Peyer's patch (tissue), 4 donors: ENCODE measurements at regions not wholly inside any gene's neighbourhood (a gene's known extent, or its start where the extent isn't known, plus 50 kb on each side); places are given as distances from the start of the nearest gene placed in this dataset.
"Not testable (repeated sequence)": the region's sequence is repeated elsewhere in the genome, so short reads cannot be mapped to it uniquely, and the experiment has no call there.

Source experiments
- DNase-seq, 3 donors: peaks; one replicate each; pipeline ENCODE4 v3.0.0-alpha.2; 2017 to 2019
- H3K27ac ChIP-seq, 4 donors: fragments of 200-600 bp; sonication (generic); one replicate each; pipeline ENCODE4 v1.5.1; 2016 to 2019
- H3K27me3 ChIP-seq, 2 donors: fragments of 200-600 bp; sonication (generic); one replicate each; pipeline ENCODE4 v1.5.1; 2019
- H3K36me3 ChIP-seq, 3 donors: fragments of 200-600 bp; sonication (generic); one replicate each; pipeline ENCODE4 v1.5.1; 2016 to 2019
- H3K4me1 ChIP-seq, 4 donors: fragments of 200-600 bp; sonication (generic); one replicate each; pipeline ENCODE4 v1.5.1; 2016 to 2019
- H3K4me3 ChIP-seq, 4 donors: fragments of 200-600 bp; sonication (generic); 1 replicate in 3 of 4; 2 replicates in 1 of 4; pipeline ENCODE4 v1.5.1; 2016 to 2019; ENCODE audit warnings: mild to moderate bottlenecking in 1 of 4
- H3K9me3 ChIP-seq, 4 donors: fragments of 200-600 bp; sonication (generic); one replicate each; pipeline ENCODE4 v1.5.1; 2016 to 2019; ENCODE audit warnings: mild to moderate bottlenecking in 1 of 4
- POLR2A ChIP-seq, 2 donors: fragments of 450-650 bp; IDR thresholded peaks; one replicate each; pipeline ENCODE4 v1.5.1; 2017; ENCODE audit warnings: antibody characterized with exemption in 2 of 2, mild to moderate bottlenecking in 2 of 2, moderate library complexity in 2 of 2
- TF ChIP-seq, protein P1 (sequence below), 6 experiments: fragments of 450-650 bp in 4 of 6; fragments of 200-600 bp in 2 of 6; sonication (generic) in 1 of 6; IDR thresholded peaks; one replicate each; pipeline ENCODE4 v1.5.1; 2017 to 2019; ENCODE audit warnings: antibody characterized with exemption in 6 of 6, mild to moderate bottlenecking in 3 of 6, moderate library complexity in 1 of 6

DNA sequence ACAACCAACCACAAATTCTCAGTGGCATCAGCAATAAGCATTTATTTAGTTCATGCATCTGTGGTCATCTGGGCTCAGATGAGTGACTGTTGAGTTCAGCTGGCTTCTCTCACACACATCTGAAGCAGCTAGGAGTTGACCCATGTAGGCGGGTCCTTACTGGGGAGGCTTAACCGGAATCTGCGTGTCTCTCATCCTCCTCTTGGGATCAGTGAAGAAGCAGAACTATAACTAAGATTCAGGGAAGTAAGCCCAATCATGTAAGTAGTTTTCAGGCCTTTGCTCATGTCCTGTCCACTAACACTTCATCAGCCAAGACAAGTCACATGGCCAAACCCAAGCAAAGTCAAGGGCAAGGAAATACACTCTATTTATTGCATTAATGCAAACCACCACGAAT is 236.2 kb downstream of the C11orf87 start:
- no peak for DNase-seq
- Histone ChIP-seq H3K4me1 (no peaks in the 10 kb centered on the region), H3K4me3 (no peak overlapping the region), H3K9me3 (no peaks in the 10 kb centered on the region), H3K27ac (no peak overlapping the region), H3K27me3 (no peaks in the 10 kb centered on the region), H3K36me3 (no peaks in the 10 kb centered on the region)
- TF ChIP-seq POLR2A (IDR thresholded peaks at IDR 0.05): no peak
- TF ChIP-seq, protein P1, sequence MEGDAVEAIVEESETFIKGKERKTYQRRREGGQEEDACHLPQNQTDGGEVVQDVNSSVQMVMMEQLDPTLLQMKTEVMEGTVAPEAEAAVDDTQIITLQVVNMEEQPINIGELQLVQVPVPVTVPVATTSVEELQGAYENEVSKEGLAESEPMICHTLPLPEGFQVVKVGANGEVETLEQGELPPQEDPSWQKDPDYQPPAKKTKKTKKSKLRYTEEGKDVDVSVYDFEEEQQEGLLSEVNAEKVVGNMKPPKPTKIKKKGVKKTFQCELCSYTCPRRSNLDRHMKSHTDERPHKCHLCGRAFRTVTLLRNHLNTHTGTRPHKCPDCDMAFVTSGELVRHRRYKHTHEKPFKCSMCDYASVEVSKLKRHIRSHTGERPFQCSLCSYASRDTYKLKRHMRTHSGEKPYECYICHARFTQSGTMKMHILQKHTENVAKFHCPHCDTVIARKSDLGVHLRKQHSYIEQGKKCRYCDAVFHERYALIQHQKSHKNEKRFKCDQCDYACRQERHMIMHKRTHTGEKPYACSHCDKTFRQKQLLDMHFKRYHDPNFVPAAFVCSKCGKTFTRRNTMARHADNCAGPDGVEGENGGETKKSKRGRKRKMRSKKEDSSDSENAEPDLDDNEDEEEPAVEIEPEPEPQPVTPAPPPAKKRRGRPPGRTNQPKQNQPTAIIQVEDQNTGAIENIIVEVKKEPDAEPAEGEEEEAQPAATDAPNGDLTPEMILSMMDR (IDR thresholded peaks at IDR 0.05): no peak

DNA sequence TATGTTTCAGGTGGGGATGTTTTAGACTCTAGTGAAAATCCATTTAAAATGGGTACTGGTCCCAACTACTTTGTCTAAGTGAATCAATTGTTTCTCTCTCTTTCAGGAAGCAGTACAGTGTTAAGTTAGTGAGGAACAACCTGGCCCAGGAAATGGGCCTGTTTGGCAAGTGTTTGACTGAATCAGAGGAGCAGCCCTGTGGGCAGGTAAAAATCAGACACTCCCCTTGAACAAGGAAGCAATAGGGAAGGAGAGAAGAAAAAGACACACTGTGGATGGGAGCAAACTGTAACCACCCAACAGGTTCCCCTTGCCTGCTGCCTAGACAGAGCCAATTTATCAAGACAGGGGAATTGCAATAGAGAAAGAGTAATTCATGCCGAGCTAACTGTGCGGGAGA is 245.7 kb downstream of the C11orf87 start:
- TF ChIP-seq, protein P1 (IDR thresholded peaks at IDR 0.05): no peak
- TF ChIP-seq POLR2A (IDR thresholded peaks at IDR 0.05): no peak
- DNase-seq: no peak
- no peak overlapping the region for H3K27ac ChIP-seq
- H3K27me3 ChIP-seq: no peaks in the 10 kb centered on the region
- no peaks in the 10 kb centered on the region for H3K4me1 ChIP-seq
- no peaks in the 10 kb centered on the region for H3K36me3 ChIP-seq
- no peak overlapping the region for H3K4me3 ChIP-seq
- H3K9me3 ChIP-seq: no peaks in the 10 kb centered on the region

GRCh38 chr11:109668973-109669634 is 247.1 kb downstream of the C11orf87 start:
- no peak for DNase-seq
- Histone ChIP-seq H3K9me3 (no peaks in the 10 kb centered on the region), H3K36me3 (no peaks in the 10 kb centered on the region), H3K4me1 (no peaks in the 10 kb centered on the region), H3K27me3 (no peaks in the 10 kb centered on the region), H3K4me3 (no peak overlapping the region), H3K27ac (no peak overlapping the region)
- TF ChIP-seq, protein P1 (IDR thresholded peaks at IDR 0.05): no peak
- no peak for TF ChIP-seq POLR2A (IDR thresholded peaks at IDR 0.05)

- H3K27me3 ChIP-seq: no peaks in the 10 kb centered on the region
- H3K4me3 ChIP-seq: no peak overlapping the region
- no peak for DNase-seq
- no peaks in the 10 kb centered on the region for H3K36me3 ChIP-seq
- H3K27ac ChIP-seq: no peak overlapping the region
- no peaks in the 10 kb centered on the region for H3K4me1 ChIP-seq
- H3K9me3 ChIP-seq: no peaks in the 10 kb centered on the region
- TF ChIP-seq, protein P1 (IDR thresholded peaks at IDR 0.05): no peak
- TF ChIP-seq POLR2A (IDR thresholded peaks at IDR 0.05): no peak
These were observed 255.2 kb downstream of the C11orf87 start for GRCh38 chr11:109677231-109677630.

DNA sequence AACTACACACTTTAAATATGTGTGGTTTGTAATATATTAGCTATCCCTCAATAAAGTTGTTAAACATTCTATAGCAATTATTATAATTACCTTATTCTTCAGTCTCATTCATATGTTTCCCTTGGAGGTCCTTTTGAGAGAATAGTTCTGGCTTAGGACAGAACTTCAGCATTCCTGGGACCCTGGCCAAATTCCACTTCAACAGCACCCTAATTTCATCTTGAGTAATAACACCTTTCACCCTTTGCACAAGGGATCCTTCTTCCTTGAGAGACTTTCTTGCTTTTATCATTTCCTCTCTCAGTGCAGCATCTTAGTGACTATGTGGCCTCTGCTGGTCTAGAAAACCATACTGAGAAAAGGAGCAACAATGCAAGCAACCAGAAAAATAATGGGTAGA is 255.9 kb downstream of the C11orf87 start:
- no peaks in the 10 kb centered on the region for H3K4me1 ChIP-seq
- no peaks in the 10 kb centered on the region for H3K27me3 ChIP-seq
- no peak overlapping the region for H3K4me3 ChIP-seq
- no peak for DNase-seq
- no peak overlapping the region for H3K27ac ChIP-seq
- no peaks in the 10 kb centered on the region for H3K9me3 ChIP-seq
- TF ChIP-seq POLR2A (IDR thresholded peaks at IDR 0.05): no peak
- TF ChIP-seq, protein P1 (IDR thresholded peaks at IDR 0.05): no peak
- no peaks in the 10 kb centered on the region for H3K36me3 ChIP-seq

DNA sequence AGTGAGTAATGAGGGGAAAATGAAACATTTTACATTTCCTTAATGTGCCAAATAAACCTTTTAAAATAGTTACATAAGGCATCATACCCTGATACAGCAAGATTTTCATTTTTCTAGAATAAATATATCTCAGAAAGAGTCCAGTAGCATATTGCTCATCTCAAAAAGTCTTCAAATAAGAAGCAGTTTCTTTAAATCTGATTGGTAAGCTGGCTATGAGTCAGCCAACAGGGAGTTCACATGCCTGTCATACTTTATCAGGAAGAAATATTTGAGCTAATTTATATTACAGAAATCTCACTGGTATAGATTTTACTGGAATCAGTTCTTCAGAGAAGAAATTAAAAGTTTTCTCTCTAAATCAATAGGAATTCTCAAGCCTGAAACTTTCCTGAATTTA is 258.1 kb downstream of the C11orf87 start:
- Histone ChIP-seq H3K36me3 (no peaks in the 10 kb centered on the region), H3K9me3 (no peaks in the 10 kb centered on the region), H3K27ac (no peak overlapping the region), H3K4me3 (no peak overlapping the region), H3K27me3 (no peaks in the 10 kb centered on the region), H3K4me1 (no peaks in the 10 kb centered on the region)
- TF ChIP-seq, protein P1 (IDR thresholded peaks at IDR 0.05): no peak
- TF ChIP-seq POLR2A (IDR thresholded peaks at IDR 0.05): no peak
- no peak for DNase-seq

DNA sequence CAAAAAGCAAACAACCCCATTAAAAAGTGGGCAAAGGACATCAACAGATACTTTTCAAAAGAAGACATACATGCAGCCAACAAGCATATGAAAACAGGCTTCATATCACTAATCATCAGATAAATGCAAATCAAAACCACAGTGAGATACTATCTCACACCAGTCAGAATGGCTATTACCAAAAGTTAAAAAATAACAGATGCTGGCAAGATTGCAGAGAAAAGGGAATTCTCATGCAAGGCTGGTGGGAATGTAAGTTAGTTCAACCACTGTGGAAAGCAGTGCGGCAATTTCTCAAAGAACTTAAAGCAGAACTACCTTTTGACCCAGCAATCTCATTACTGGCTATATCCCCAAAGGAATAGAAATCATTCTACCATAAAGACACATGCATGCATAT is 260.8 kb downstream of the C11orf87 start:
- H3K4me1 ChIP-seq, DNase-seq, H3K9me3 ChIP-seq, H3K4me3 ChIP-seq, H3K27me3 ChIP-seq, H3K27ac ChIP-seq, H3K36me3 ChIP-seq: not testable (repeated sequence)
